ENCODE measurements at regions not wholly inside any gene's neighbourhood (a gene's known extent, or its start where the extent isn't known, plus 50 kb on each side); places are given as distances from the start of the nearest gene placed in this dataset.

GRCh38 chr18:56034949-56035348 is 447.0 kb upstream of the TCF4 start:
- H3K27me3 ChIP-seq, result no peaks in the 10 kb centered on the region
- H3K36me3 ChIP-seq, result no peaks in the 10 kb centered on the region
- no peaks in the 10 kb centered on the region for H3K9me3 ChIP-seq
- no peak for TF ChIP-seq POLR2A (IDR thresholded peaks at IDR 0.05)
- TF ChIP-seq, protein P1, sequence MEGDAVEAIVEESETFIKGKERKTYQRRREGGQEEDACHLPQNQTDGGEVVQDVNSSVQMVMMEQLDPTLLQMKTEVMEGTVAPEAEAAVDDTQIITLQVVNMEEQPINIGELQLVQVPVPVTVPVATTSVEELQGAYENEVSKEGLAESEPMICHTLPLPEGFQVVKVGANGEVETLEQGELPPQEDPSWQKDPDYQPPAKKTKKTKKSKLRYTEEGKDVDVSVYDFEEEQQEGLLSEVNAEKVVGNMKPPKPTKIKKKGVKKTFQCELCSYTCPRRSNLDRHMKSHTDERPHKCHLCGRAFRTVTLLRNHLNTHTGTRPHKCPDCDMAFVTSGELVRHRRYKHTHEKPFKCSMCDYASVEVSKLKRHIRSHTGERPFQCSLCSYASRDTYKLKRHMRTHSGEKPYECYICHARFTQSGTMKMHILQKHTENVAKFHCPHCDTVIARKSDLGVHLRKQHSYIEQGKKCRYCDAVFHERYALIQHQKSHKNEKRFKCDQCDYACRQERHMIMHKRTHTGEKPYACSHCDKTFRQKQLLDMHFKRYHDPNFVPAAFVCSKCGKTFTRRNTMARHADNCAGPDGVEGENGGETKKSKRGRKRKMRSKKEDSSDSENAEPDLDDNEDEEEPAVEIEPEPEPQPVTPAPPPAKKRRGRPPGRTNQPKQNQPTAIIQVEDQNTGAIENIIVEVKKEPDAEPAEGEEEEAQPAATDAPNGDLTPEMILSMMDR (IDR thresholded peaks at IDR 0.05), result no peak
- intact Hi-C loops (cut with DNase I), result no loop called here
- no peak overlapping the region for H3K4me3 ChIP-seq (replicated peaks in 1 of 3)
- no peaks in the 10 kb centered on the region for H3K4me1 ChIP-seq
- H3K27ac ChIP-seq, result no peak overlapping the region
- 71 to 74% methylated on average over 2 of the region's 2 CpGs for WGBS, 2 donors
- DNase-seq, result no peak

- no peak overlapping the region for H3K4me3 ChIP-seq (replicated peaks in 1 of 3)
- 90 to 98% methylated on average over 3 of the region's 3 CpGs for WGBS, 2 donors
- intact Hi-C loops (cut with DNase I), result no loop called here
- H3K27me3 ChIP-seq, result no peaks in the 10 kb centered on the region
- no peaks in the 10 kb centered on the region for H3K4me1 ChIP-seq
- H3K9me3 ChIP-seq, result no peaks in the 10 kb centered on the region
- TF ChIP-seq, protein P1 (IDR thresholded peaks at IDR 0.05), result no peak
- TF ChIP-seq POLR2A (IDR thresholded peaks at IDR 0.05), result no peak
- H3K27ac ChIP-seq, result no peak overlapping the region
- no peak for DNase-seq
- no peaks in the 10 kb centered on the region for H3K36me3 ChIP-seq
Measured at GRCh38 chr18:56030060-56030459, 442.1 kb upstream of the TCF4 start.

GRCh38 chr18:56028514-56028913 is 440.5 kb upstream of the TCF4 start:
- H3K4me3 ChIP-seq (replicated peaks in 1 of 3), result no peak overlapping the region
- WGBS, 2 donors, result 0 to 36% methylated on average over 1 of the region's 1 CpG
- no peaks in the 10 kb centered on the region for H3K27me3 ChIP-seq
- no peak for DNase-seq
- intact Hi-C loops (cut with DNase I), result no loop called here
- H3K36me3 ChIP-seq, result no peaks in the 10 kb centered on the region
- no peak for TF ChIP-seq POLR2A (IDR thresholded peaks at IDR 0.05)
- TF ChIP-seq, protein P1 (IDR thresholded peaks at IDR 0.05), result no peak
- no peaks in the 10 kb centered on the region for H3K4me1 ChIP-seq
- no peaks in the 10 kb centered on the region for H3K9me3 ChIP-seq
- no peak overlapping the region for H3K27ac ChIP-seq

GRCh38 chr18:56026509-56026908 is 438.5 kb upstream of the TCF4 start:
- intact Hi-C loops (cut with DNase I), result no loop called here
- H3K9me3 ChIP-seq, result no peaks in the 10 kb centered on the region
- 36 to 54% methylated on average over 2 of the region's 2 CpGs for WGBS, 2 donors
- H3K4me1 ChIP-seq, result no peaks in the 10 kb centered on the region
- no peaks in the 10 kb centered on the region for H3K27me3 ChIP-seq
- no peak for TF ChIP-seq POLR2A (IDR thresholded peaks at IDR 0.05)
- TF ChIP-seq, protein P1 (IDR thresholded peaks at IDR 0.05), result no peak
- no peak overlapping the region for H3K4me3 ChIP-seq (replicated peaks in 1 of 3)
- no peaks in the 10 kb centered on the region for H3K36me3 ChIP-seq
- no peak overlapping the region for H3K27ac ChIP-seq
- DNase-seq, result no peak

- Histone ChIP-seq H3K4me3 (replicated peaks in 1 of 3) (no peak overlapping the region), H3K9me3 (no peaks in the 10 kb centered on the region), H3K4me1 (no peaks in the 10 kb centered on the region), H3K27ac (no peak overlapping the region), H3K27me3 (no peaks in the 10 kb centered on the region), H3K36me3 (no peaks in the 10 kb centered on the region)
- no peak for DNase-seq
- 81 to 94% methylated on average over 1 of the region's 1 CpG for WGBS, 2 donors
- intact Hi-C loops (cut with DNase I), result no loop called here
- no peak for TF ChIP-seq POLR2A (IDR thresholded peaks at IDR 0.05)
Measured at GRCh38 chr18:56021809-56022195, 433.8 kb upstream of the TCF4 start.
